ENCODE measurements at regions not wholly inside any gene's neighbourhood (a gene's known extent, or its start where the extent isn't known, plus 50 kb on each side); places are given as distances from the start of the nearest gene placed in this dataset.

DNA sequence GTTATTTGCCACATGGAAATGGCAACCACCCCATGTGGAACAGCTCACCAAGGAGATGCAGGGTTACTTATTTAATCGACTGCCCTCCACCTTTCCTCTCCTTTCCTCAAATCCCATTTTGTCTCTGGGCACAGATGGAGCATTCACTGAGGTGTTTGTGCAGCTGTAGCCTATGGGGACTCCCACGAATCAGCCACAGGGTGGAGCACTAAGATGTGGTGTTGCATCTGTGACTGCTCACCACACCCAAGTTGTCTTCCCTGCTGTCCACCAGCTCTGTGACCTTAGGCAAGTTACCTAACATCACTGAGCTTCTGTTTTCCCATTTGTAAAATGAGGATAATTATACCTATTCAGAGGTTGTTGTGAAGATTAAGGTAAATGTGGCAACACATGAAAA is 252.4 kb upstream of the CPEB2 start:
- intact Hi-C loops (cut with micrococcal nuclease) = loop anchor here (10.0 kb wide), 1 partner anchor 415 kb away; no protein-coding TSS in a partner anchor

DNA sequence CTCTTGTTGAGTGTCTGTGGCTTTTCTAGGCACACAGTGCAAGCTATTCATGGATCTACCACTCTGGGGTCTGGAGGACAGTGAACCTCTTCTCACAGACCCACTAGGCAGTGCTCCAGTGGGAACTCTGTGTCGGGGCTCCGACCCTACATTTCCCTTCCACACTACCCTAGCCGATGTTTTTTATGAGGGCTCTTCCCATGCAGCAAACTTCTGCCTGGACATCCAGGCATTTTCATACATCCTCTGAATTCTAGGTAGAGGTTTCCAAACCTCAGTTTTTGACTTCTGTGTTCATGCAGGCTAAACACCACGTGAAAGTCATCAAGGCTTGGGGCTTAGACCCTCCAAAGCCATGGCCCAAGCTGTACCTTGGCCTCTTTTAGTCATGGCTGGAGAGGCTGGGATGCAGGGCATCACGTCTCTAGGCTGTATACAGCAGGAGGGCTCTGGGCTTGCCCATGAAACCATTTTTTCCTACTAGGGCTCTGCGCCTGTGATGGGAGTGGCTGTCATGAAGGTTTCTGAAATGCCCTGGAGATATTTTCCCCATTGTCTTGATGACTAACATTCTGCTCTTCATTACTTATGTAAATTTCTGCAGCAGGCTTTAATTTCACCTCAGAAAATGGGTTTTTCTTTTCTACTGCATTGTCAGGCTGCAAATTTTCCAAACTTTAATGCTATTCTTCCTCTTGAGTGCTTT is 249.8 kb upstream of the CPEB2 start:
- intact Hi-C loops (cut with micrococcal nuclease) = loop anchor here (10.0 kb wide), 1 partner anchor 412 kb away; no protein-coding TSS in a partner anchor

DNA sequence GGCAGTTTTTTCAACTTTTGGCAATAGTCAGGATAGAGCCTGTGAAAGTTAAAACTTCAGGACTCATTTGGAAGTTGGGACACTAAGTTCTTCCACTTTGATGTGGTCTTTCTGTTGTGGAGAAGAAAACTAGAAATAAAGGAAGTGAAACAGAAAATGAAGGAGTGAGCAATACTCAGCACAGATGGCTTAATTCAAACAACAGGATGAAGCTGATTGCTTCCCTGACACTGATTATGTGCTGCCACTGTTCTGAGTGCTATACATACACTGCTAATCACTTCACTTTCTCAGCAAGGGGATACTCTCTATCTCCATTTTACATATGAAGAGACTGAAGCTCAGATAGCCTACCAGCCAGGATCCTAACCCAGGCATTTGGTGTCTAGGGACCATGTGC is 235.1 kb upstream of the CPEB2 start:
- intact Hi-C loops (cut with micrococcal nuclease) = no loop called here

DNA sequence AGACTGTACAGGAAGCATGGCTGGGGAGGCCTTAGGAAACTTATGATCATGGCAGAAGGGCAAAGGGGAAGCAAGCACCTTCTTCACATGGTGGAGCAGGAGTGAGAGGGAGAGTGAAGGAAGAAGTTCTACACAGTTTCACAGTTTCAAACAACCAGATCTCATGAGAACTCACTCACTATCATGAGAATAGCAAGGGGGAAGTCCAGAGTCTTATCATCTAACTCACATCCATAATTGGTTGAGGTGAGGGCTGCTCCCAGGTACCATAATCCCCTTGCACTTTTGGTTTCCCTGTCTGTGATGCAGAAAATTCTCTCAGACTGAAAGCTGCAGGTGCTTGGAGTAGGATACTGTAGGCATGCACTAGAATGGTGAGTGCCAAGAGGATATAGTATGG is 233.8 kb upstream of the CPEB2 start:
- intact Hi-C loops (cut with micrococcal nuclease) = no loop called here

DNA sequence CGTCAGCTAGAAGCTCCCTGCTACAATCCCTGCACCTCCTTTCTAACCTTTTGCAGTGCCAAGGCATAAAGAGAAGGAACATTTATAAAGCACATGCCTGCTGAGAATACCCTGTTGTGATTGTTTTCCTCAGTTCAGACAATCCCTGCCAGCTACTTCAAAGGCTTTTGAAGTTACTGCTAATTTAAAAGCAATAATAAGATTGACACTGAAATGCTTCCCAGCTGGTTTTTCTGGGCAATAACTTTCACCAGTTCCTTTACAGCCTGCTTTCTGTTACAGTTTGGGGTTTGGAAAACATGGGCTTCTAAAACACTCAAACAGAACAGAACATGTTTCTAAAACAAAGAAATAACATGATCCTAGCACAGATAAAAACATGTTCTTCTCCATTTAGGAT is 232.3 kb upstream of the CPEB2 start:
- intact Hi-C loops (cut with micrococcal nuclease) = no loop called here

DNA sequence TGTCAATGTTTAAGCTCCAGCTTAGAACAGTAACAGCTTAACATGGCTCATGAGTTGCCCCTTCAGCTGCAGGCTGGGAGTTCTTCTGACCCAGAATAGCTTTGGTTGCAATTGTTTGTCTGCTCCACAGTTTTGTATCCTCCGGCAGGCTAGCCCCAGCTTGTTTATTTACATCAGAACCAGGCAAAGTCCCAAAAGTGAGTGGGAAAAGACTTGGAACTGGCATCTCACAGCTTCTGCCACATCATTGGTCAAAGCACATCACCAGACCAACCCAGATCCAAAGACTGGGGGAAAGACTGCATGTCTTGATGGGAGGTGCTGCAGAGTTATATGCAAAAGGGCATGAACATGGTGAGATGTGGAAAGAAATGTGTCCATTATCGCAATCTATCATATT is 231.2 kb upstream of the CPEB2 start:
- intact Hi-C loops (cut with micrococcal nuclease) = no loop called here

DNA sequence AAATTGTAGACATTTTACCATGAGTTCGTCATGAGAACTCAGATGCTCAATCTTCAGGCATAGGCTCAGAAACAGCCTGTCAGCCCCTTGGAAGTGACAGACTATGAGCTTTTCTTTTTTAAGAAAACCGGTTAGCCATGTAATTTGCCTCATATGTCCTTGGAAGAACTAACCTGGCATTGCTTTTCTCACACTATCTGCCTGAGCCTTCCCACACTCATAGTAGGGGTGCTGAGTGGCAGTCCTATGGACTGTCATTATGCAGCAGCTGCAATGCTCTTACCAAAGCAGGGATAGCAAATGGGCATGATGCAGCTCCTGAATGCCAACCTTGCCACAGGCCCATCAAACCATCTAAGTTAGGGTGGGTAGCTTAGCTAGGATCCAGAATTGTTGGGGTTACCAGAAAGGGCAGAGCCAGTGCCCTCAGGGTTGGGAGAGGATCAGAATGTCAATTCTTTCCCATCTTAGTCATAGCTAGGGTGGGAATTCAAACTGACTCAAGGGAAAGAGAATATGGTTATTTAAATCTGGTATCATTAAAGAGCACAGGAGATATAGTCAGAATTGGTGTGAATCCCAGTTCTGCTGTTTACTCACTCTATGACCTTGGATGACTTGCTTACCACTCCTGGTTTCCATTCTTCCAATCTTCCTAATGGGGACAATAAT is 230.6 kb upstream of the CPEB2 start:
- intact Hi-C loops (cut with micrococcal nuclease) = no loop called here

DNA sequence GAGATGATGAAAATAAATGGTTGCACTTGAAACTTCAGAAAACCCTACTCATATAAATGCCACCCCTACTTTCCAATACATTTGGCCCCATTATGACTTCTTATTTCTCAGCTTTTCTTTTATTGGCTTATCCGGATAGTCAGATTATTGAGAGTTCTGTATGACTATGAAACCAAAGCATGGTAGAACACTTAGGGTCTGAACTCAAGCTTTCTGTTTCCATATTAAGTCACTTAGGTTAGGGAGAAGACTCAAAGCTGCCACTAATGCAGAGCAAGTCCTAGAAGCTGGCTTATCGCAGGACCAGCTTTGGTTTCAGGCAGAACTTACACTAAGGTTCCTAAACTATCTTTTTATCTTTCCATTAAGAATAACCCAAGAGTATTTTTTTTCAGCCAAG is 229.9 kb upstream of the CPEB2 start:
- intact Hi-C loops (cut with micrococcal nuclease) = no loop called here

DNA sequence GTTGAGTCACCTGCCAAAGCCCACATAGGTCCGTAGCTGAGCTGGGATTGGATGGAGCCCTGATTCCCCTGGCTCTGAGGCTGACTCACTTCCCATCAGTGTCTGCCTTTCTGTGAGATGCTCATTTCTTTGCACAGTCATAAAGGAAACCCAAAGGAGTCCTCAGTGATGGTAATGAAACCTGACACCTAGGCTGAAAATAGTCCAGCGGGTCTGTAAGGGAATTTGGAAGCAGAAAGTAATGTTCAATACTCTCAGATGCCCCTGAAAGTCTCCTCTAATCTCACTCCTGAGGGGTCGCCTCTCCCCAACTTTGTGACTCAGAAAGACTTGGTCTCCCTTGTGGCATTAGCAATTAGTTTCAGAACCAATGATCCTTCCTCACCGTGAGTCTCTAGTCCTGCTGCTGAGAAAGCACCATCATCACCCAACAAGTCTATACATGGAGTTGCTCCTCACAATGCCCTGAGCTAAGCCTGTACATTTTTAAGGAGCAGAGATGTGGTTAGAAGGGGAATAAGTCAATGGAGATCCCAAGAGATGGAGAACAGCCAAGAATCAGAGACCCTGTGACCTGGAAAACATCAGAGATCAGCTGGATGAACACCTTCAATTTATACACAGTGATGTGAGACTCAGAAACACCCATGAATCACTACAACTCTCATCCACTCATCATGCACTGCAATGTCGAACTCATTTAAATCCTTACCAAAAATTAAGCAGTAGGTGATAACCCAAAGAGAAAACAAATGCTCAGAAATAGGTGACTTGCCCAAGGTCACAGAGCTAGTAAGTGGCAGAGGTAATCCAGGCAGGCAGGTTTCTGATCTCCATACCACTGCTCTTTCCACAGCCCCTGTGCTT is 219.0 kb upstream of the CPEB2 start:
- intact Hi-C loops (cut with micrococcal nuclease) = loop anchor here (1.0 to 2.0 kb wide), 2 partner anchors 73 to 222 kb away; no protein-coding TSS in a partner anchor

DNA sequence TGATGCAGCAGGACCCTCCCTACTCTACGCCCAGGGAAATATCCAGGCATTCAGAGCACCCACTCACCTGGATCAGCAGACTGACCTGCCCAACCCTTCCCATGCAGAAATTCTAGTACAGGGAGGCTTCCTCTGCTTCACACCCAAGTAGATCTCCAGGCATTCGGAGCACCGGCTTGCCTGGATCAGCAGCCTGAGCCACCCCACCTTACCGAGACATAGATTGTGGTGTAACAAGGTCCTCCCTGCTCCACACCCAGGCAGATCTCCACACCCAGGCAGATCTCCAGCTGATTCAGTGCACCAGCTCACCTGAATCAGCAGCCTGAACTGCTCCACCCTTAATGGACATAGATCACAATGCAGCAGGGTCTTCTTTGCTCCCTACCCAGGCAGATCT is 215.1 kb upstream of the CPEB2 start:
- intact Hi-C loops (cut with micrococcal nuclease) = loop anchor here (5.0 kb wide), 1 partner anchor 135 kb away; no protein-coding TSS in a partner anchor

DNA sequence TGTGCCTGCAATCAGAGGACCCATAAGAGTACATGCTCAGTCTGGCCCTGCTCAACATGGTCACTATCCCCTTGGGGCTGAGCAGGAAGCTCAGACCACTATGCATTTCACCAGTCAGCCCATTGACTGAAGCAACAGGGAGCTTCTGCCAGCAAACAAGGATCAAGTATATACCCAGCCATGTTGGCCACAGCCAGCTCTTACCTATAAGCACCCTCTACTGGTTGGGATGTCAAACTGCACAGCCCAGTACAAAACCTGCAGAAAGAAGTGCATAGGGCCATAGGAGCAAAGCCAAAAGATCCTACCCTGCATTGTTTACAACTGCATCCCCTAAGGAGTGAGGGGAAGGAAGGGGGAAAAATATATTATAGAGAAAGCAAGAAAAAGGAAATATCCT is 214.4 kb upstream of the CPEB2 start:
- intact Hi-C loops (cut with micrococcal nuclease) = loop anchor here (1.0 to 5.0 kb wide), 2 partner anchors 134 to 1134 kb away; no protein-coding TSS in a partner anchor

DNA sequence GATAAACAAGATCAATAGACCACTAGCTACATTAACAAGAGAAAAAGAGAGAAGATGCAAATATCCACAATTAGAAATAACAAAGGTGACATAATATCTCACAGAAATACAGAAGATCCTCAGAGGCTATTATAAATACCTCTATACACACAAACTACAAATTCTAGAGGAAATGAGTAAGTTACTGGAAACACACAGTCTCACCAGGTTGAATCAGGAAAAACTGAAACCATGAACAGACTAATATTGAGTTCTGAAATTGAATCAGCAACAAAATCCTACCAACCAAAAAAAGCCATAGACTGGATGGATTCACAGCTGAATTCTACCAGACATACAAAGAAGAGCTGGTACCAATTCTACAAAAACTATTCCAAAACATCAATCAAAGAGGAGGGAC is 211.8 kb upstream of the CPEB2 start:
- intact Hi-C loops (cut with micrococcal nuclease) = loop anchor here (1.0 kb wide), 1 partner anchor 66 kb away; no protein-coding TSS in a partner anchor

DNA sequence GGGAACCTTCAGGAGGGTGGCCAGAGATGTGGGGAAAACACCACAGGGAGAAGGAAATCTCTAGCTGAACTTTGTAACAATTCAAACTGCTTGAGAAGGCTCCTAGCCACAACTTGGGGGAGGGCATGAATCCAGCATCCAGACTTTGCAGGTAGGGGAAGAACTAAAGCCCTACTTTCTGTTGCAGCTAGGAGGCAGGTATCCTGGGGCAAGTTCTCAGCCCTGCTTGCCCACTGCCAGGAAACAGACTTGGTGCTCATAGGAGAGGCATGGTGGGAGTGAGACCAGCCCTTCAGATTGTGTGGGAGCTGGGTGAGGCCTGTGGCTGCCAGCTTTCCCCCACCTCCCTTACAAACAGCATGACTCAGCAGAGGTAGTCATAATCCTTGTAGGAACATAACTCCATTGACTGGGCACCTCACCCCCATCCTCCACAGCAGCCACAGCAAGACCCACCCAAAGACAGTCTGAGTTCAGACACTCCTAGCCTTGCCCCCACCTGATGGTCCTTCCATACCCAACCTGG is 209.5 kb upstream of the CPEB2 start:
- intact Hi-C loops (cut with micrococcal nuclease) = no loop called here

DNA sequence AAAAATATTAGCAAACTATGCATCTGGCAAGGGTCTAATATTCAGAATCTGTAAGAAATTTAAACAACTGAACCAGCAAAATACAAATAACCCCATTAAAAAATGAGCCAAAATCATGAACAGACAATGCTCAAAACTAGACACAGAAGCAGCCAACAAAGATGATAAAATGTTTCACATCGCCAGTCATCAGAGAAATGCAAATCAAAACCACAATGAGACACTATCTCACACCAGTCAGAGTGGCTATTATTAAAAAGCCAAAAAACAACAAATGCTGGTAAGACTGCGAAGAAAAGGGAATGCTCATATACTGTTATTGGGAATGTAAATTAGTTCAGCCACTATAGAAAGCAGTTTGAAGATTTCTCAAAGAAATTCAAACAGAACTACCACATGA is 201.3 kb upstream of the CPEB2 start:
- intact Hi-C loops (cut with micrococcal nuclease) = no loop called here

DNA sequence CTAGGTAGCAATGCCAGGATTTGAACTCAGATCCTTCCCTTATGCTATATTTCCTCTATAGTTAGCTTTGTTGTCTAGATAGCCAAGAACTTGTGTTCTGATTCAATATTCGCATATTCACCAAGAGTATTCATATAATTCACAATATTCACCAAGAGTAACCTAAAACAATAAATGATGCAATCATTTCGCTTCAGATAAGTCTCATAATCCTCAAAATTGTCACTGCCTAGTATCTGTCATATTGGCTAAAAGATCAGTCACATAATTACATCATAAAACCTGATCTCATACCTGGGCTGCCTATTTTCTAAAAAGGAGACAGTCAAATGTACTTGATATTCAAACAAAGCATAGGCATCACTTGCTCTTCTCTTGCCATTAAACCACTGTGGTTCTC is 199.7 kb upstream of the CPEB2 start:
- intact Hi-C loops (cut with micrococcal nuclease) = no loop called here

DNA sequence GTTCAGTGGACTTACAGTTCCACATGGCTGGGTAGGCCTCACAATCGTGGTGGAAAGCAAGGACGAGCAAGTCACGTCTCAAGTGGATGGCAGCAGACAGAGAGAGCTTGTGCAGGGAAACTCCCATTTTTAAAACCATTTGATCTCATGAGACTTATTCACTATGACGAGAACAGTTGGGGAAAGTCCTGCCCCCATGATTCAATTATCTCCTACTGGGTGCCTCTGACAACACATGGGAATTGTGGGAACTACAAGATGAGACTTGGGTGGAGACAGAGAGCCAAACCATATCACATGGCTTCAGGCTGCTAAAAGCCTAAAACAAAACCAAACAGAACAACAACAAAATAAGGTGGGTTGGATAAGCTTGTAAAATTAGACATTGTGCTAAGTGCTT is 194.4 kb upstream of the CPEB2 start:
- intact Hi-C loops (cut with micrococcal nuclease) = no loop called here

DNA sequence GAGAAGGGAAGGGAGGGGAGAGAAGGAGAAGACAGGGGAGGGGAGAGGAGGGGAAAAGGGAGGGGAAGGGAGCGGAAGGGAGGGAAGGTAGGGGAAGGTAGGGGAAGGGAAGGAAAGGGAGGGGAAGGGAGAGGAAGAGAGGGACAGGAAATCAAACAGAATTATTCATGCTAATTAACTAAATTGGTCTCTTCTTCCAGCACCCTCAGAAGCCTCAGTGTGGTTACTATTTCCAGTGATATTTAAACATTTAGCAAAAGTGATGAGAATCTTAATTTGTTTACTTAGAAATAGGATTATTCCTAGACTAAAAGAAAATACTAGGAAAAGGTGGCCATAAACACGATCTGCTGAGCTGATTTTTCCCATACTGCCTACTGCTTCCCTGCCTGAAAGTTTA is 193.1 kb upstream of the CPEB2 start:
- intact Hi-C loops (cut with micrococcal nuclease) = no loop called here

DNA sequence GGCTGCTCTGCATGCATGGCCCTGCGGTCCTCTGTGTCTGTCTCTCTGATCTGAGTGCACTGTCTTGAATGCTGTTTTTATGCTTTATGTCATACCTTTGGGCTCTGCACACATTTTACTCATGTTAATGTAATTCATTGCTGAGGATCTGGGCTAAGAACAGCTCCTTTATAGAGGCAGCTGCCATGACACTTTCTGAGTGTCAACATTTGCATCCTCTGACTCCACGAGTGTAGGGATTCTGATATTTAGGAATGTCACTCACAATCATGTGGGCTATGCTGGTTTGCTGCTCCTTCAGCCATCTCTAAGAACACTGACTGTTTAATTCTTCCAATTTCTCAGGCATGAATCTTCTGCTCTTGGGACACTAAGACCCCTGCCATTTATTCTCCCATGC is 192.2 kb upstream of the CPEB2 start:
- intact Hi-C loops (cut with micrococcal nuclease) = no loop called here

DNA sequence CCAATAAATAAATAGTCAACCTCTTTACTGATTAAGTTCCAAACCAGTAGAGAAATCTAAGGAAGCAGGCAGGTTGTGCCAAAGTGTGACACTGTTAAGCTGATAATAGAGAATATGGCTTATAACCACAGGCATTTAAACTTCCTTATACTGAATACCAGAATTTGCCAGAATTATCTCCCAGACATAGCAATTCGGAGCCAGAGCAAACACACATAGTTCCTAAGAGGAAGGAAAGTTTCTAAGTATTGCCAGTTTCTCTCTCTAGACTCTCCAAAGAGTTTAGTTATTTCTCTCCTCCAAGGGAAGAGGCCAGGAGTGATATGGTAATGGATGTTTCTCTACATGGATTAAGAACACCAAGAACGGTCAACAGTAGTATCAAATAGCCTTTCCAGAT is 191.7 kb upstream of the CPEB2 start:
- intact Hi-C loops (cut with micrococcal nuclease) = no loop called here

DNA sequence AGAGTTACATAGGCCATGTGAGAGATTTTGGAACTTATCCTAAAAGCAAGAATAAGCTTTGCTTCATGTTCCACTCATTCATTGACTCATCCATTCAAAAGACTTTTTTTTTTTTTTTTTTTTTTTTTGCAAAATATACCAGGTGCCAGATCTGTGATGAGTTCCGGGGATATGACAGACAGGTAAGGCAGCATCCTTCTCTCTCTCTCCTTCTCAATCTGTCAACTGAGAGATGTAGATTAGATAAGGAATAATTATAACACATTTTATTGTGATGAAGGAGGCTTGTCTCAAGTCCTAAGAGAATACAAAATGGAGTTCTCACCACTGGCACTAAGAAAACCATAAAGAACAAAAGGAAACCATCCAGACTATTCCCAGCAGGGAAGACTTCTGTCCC is 190.2 kb upstream of the CPEB2 start:
- intact Hi-C loops (cut with micrococcal nuclease) = no loop called here

DNA sequence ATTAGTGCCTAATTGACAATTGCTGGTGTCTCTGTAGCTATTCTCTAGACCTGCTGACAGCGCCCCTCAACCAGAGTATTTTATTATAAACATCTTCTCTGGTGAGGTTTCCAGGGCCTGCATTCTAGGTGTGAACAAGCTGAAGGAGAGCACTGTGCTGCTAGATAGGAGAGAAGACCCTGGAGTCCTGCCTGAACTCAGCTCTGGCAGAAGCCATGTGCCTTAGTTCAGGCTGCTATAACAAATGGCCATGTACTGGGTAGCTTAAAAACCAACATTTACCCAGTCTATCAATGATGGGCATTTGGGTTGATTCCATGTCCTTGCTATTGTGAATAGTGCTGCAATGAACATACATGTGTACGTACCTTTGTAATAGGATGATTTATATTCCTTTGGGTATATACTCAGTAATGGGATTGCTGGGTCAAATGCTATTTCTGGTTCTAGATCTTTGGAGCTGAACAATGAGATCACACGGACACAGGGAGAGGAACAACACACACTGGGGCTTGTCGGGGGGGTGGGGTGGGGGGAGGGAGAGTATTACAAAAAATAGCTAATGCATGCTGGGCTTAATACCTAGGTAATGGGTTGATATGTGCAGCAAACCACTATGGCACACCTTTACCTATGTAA is 185.5 kb upstream of the CPEB2 start:
- intact Hi-C loops (cut with micrococcal nuclease) = no loop called here
